Calu3 (cell line): ENCODE measurements at regions not wholly inside any gene's neighbourhood (a gene's known extent, or its start where the extent isn't known, plus 50 kb on each side); places are given as distances from the start of the nearest gene placed in this dataset.

Experiments used
- BruUV-seq: library from RNA; stranded (reverse); fragments of 400-500 nt; replicated peaks from 2 replicates; lab custom pipeline; 2021; lab: Mats Ljungman, UMichigan
- CTCF ChIA-PET: fragments of 300-600 bp; sonication (Branson Sonifier 250); formaldehyde crosslinking; loops from one replicate; lab custom pipeline; 2022; ENCODE audit warnings: antibody characterized with exemption; lab: Charles Lee
- DNase-seq: peaks from one replicate; pipeline ENCODE4 v3.0.0; 2022
- H3K27ac Mint-ChIP-seq: one replicate; pipeline ENCODE4 v1.8.0; 2022; ENCODE audit warnings: mixed read lengths; ENCODE audit not compliant: unreplicated experiment
- H3K27me3 Mint-ChIP-seq: one replicate; pipeline ENCODE4 v1.8.0; 2022; ENCODE audit warnings: mixed read lengths; ENCODE audit not compliant: unreplicated experiment
- H3K36me3 Mint-ChIP-seq: one replicate; pipeline ENCODE4 v1.8.0; 2022; ENCODE audit warnings: mild to moderate bottlenecking, moderate library complexity, mixed read lengths; ENCODE audit not compliant: insufficient read depth, unreplicated experiment
- H3K4me1 Mint-ChIP-seq: one replicate; pipeline ENCODE4 v1.8.0; 2022; ENCODE audit warnings: mild to moderate bottlenecking, low read depth, mixed read lengths; ENCODE audit not compliant: unreplicated experiment
- H3K4me3 Mint-ChIP-seq: one replicate; pipeline ENCODE4 v1.8.0; 2022; ENCODE audit warnings: mild to moderate bottlenecking, low read depth, moderate library complexity, mixed read lengths; ENCODE audit not compliant: unreplicated experiment
- H3K9me3 Mint-ChIP-seq: one replicate; pipeline ENCODE4 v1.8.0; 2022; ENCODE audit warnings: low read depth, mixed read lengths; ENCODE audit not compliant: unreplicated experiment
- intact Hi-C: fragments of 100-400 bp; cut with micrococcal nuclease; formaldehyde crosslinking; loops from one replicate; pipeline ENCODE4 v1.10.0; 2022; ENCODE audit not compliant: unreplicated experiment
- TF ChIP-seq, protein P1 (sequence below): fragments of 200-600 bp; IDR thresholded peaks from one replicate; pipeline ENCODE4 v1.8.0; 2022; ENCODE audit warnings: antibody characterized with exemption; ENCODE audit not compliant: unreplicated experiment

DNA sequence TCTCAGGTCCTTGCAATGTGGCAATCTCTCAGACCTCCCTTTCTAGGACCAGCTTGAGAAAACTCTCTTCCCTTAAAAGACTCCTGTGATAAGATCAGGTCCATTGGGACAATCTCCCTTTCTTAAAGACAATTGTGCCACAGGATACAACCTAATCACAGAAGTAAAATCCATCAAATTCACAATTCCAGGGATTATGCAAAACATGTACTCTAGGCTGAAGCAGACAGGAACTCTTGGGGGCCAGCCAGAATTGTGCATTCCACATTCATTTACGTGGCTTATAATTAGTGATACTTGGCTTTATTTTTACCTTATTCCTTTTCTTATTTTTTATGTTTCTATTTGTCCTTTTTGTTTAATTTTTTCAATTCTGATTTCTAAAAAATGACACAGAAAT is 257.9 kb downstream of the KLF12 start:
- BruUV-seq: no TSS peak
- H3K36me3 Mint-ChIP-seq: no peaks in the 10 kb centered on the region
- CTCF ChIA-PET: no interaction called here
- H3K27ac Mint-ChIP-seq: no peak overlapping the region
- TF ChIP-seq, protein P1, sequence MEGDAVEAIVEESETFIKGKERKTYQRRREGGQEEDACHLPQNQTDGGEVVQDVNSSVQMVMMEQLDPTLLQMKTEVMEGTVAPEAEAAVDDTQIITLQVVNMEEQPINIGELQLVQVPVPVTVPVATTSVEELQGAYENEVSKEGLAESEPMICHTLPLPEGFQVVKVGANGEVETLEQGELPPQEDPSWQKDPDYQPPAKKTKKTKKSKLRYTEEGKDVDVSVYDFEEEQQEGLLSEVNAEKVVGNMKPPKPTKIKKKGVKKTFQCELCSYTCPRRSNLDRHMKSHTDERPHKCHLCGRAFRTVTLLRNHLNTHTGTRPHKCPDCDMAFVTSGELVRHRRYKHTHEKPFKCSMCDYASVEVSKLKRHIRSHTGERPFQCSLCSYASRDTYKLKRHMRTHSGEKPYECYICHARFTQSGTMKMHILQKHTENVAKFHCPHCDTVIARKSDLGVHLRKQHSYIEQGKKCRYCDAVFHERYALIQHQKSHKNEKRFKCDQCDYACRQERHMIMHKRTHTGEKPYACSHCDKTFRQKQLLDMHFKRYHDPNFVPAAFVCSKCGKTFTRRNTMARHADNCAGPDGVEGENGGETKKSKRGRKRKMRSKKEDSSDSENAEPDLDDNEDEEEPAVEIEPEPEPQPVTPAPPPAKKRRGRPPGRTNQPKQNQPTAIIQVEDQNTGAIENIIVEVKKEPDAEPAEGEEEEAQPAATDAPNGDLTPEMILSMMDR: no peak
- no peaks in the 10 kb centered on the region for H3K9me3 Mint-ChIP-seq
- H3K4me3 Mint-ChIP-seq: no peak overlapping the region
- DNase-seq: no peak
- intact Hi-C loops: no loop called here
- H3K27me3 Mint-ChIP-seq: no peaks in the 10 kb centered on the region
- no peaks in the 10 kb centered on the region for H3K4me1 Mint-ChIP-seq

DNA sequence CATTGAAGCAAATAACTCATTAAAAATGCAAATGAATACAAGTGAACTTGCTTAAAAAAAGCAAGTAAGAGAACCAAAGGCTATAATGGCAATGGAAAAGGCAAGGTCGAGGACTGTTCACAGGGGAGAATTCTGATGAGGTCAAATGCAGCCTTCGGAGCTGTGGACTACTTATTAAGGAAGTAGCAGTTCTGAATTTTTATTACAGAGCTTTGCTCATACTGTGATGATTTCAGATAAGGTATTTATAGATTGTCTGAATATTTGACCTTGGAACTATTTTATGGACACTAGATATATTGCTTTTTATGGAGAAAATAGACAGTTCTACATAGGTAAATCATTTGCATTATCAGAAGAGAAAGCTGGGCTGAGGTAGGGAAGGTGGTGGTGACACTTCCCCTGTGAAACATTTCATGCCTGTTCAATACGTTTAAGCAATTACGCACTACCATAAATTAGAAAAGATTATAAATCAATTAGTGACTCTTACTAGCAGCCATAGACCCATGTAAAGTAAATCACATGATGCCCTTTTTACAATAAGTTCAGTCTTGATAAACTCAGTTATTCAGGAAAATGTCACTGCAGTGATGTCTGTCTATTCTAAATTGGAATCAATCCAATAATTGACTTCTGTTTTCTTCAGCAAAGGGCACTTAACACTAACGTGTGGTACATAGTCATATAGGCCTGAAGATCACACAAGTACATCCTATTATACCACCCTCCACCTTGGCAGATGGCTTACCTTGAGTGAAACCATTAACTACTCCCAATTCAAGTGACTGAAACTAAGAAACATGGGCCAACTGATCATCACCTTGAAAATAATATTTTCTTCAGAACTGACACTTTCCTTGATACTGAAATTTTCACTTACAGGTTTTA is 260.0 kb downstream of the KLF12 start:
- H3K4me1 Mint-ChIP-seq: no peaks in the 10 kb centered on the region
- CTCF ChIA-PET: no interaction called here
- BruUV-seq: no TSS peak
- no peaks in the 10 kb centered on the region for H3K9me3 Mint-ChIP-seq
- intact Hi-C loops: no loop called here
- H3K36me3 Mint-ChIP-seq: no peaks in the 10 kb centered on the region
- no peaks in the 10 kb centered on the region for H3K27me3 Mint-ChIP-seq
- no peak for DNase-seq
- no peak overlapping the region for H3K27ac Mint-ChIP-seq
- H3K4me3 Mint-ChIP-seq: no peak overlapping the region
- TF ChIP-seq, protein P1: no peak

DNA sequence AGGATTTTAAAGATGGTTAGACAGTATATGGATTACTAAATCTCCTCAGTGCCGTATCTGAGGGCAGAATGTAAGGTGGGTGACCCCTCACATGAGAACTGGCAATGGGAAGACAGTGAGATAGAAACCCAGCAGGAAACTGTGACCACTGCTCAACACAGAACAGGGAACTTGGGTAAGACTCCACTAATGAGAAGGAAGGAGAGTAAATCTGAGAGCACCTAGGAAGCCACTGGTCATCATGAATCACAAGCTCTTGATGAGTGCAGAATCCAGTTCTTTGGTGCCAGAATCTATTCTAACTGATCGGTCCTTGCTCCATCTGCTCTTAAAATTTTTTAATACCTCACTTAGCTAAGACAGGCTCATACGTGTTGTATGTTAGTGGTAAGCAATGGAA is 261.8 kb downstream of the KLF12 start:
- Mint-ChIP-seq H3K27ac (no peak overlapping the region), H3K27me3 (no peaks in the 10 kb centered on the region), H3K4me1 (no peaks in the 10 kb centered on the region), H3K9me3 (no peaks in the 10 kb centered on the region), H3K36me3 (no peaks in the 10 kb centered on the region), H3K4me3 (no peak overlapping the region)
- TF ChIP-seq, protein P1: no peak
- DNase-seq: no peak
- BruUV-seq: no TSS peak
- CTCF ChIA-PET: no interaction called here
- intact Hi-C loops: no loop called here

DNA sequence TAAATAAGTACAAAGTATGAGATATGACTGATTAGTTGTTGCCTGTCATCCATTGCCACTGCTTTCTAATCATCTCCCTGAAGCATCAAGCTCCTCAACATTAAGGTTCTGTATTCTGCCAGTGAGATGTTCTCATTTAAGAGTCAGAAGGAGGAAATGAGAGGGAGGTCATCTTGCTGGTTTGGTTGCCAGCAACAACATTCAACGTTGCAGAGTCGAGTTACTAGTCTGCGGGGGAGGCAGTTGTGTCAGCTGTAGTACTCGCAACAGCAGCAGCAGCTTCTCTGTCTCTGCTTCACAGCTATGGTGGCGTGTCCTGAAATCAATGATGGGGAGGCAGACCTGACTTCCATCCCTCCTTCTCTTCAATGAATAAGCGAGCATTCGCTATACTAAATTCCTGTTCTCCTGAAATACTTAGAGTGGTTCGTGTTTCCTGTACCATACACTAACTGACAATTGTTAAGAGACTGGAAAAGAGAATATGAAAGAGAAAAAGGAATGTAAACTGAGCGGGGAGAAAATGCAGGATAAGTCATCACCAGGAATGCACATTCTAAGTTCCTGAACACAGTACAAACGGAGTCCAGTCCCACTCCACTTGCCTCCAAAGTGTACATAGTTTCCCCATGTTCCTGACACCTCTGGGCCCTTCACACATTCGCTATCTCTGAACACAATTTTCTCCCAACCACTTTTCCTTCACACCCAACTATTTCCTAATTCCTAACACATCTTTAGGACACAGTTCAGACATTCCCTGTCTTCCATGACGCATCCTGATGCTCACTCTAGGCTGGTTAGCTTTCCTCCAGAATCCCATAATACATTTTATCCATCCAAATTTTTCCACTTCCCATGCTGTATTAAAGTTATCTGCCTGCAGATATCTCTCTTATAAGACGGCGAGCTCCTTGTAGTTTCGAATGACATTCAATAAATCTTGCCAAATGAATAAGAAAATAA is 263.0 kb downstream of the KLF12 start:
- H3K4me1 Mint-ChIP-seq: no peaks in the 10 kb centered on the region
- H3K4me3 Mint-ChIP-seq: no peak overlapping the region
- H3K9me3 Mint-ChIP-seq: no peaks in the 10 kb centered on the region
- no peak overlapping the region for H3K27ac Mint-ChIP-seq
- no peak for DNase-seq
- intact Hi-C loops: no loop called here
- CTCF ChIA-PET: no interaction called here
- BruUV-seq: no TSS peak
- H3K36me3 Mint-ChIP-seq: no peaks in the 10 kb centered on the region
- TF ChIP-seq, protein P1: no peak
- H3K27me3 Mint-ChIP-seq: no peaks in the 10 kb centered on the region
